HFF-Myc (cell line): ENCODE measurements at regions not wholly inside any gene's neighbourhood (a gene's known extent, or its start where the extent isn't known, plus 50 kb on each side); places are given as distances from the start of the nearest gene placed in this dataset.
A peak's percentile ranks its signal among the peaks of the same experiment; 100 is the strongest.
"Not testable (repeated sequence)": the region's sequence is repeated elsewhere in the genome, so short reads cannot be mapped to it uniquely, and the experiment has no call there.

ENCODE experiments used
- DNase-seq: peaks from one replicate; pipeline ENCODE4 v3.0.0-alpha.2; 2011; ENCODE audit warnings: low read depth; ENCODE audit errors: extremely low read depth
- H3K4me3 ChIP-seq: replicated peaks from 2 replicates; pipeline ENCODE4 v1.5.1; 2011; ENCODE audit warnings: low read depth, mild to moderate bottlenecking, control low read depth, low read length
- TF ChIP-seq, protein P1 (sequence below): IDR thresholded peaks from 2 replicates; pipeline ENCODE4 v1.5.1; 2012; ENCODE audit warnings: mild to moderate bottlenecking, low read depth, low read length, control low read depth; ENCODE audit errors: missing control alignments

- TF ChIP-seq, protein P1, sequence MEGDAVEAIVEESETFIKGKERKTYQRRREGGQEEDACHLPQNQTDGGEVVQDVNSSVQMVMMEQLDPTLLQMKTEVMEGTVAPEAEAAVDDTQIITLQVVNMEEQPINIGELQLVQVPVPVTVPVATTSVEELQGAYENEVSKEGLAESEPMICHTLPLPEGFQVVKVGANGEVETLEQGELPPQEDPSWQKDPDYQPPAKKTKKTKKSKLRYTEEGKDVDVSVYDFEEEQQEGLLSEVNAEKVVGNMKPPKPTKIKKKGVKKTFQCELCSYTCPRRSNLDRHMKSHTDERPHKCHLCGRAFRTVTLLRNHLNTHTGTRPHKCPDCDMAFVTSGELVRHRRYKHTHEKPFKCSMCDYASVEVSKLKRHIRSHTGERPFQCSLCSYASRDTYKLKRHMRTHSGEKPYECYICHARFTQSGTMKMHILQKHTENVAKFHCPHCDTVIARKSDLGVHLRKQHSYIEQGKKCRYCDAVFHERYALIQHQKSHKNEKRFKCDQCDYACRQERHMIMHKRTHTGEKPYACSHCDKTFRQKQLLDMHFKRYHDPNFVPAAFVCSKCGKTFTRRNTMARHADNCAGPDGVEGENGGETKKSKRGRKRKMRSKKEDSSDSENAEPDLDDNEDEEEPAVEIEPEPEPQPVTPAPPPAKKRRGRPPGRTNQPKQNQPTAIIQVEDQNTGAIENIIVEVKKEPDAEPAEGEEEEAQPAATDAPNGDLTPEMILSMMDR = no peak
- H3K4me3 ChIP-seq = no peak overlapping the region
- DNase-seq = peak; percentile 7
These were observed 160.7 kb downstream of the IER5 start for GRCh38 chr1:181249186-181249585.

DNA sequence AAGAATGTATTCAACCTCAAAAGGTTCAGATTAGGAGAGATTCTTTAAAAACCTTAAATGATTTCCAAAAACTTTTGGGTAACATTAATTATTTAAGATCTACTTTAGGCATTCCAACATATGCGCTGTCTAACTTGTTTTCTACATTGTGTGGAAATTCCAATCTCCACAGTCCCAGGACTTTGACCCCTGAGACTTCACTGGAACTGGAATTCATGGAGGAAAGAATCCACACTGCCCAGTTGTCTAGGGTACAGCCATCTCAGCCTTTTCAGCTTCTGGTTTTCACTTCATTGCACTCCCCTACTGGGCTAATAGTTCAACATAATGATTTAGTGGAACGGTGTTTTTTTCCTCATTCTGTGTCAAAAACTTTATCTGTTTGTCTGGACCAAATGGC, 161.5 kb downstream of the IER5 start:
- DNase-seq = no peak
- H3K4me3 ChIP-seq = no peak overlapping the region
- TF ChIP-seq, protein P1 = no peak

GRCh38 chr1:181251001-181251712, 162.7 kb downstream of the IER5 start:
- peak; percentile 24 for DNase-seq
- TF ChIP-seq, protein P1 = no peak

DNA sequence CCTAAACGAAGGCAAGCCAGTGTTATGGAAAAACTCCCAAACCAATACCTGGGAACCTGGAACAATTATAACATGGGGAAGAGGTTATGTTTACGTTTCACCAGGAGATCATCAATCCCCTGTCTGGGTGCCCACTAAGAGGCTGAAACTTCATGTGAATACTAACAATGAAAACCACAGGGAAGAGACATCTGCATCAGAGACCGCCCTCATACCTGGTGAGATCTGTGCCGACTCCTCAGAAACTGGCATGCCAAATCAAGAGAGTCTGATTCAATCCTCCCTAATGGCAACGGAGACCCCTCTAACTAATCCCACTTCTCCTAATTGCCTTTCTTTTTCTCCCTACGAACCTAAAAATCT, 163.2 kb downstream of the IER5 start:
- TF ChIP-seq, protein P1 = no peak
- DNase-seq = no peak

More at GRCh38 chr1:181251001-181251712, 162.7 kb downstream of the IER5 start:
- no peak overlapping the region for H3K4me3 ChIP-seq

DNA sequence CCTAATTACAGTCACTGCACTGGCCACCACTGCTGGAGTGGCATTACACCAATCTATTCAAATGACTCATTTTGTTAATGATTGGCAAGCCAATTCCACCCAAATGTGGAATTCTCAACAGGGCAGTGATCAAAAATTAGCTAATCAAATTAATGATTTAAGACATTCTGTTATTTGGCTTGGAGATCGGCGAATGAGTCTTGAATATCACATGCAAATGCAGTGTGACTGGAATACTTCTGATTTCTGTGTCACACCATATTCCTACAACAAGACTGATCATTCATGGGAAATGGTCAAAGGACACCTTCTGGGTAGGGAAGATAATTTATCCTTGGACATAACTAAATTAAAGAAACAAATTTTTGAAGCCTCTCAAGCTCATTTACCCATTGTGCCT, 165.1 kb downstream of the IER5 start:
- H3K4me3 ChIP-seq, DNase-seq: not testable (repeated sequence)

More for the DNA sequence above, 163.2 kb downstream of the IER5 start:
- no peak overlapping the region for H3K4me3 ChIP-seq

DNA sequence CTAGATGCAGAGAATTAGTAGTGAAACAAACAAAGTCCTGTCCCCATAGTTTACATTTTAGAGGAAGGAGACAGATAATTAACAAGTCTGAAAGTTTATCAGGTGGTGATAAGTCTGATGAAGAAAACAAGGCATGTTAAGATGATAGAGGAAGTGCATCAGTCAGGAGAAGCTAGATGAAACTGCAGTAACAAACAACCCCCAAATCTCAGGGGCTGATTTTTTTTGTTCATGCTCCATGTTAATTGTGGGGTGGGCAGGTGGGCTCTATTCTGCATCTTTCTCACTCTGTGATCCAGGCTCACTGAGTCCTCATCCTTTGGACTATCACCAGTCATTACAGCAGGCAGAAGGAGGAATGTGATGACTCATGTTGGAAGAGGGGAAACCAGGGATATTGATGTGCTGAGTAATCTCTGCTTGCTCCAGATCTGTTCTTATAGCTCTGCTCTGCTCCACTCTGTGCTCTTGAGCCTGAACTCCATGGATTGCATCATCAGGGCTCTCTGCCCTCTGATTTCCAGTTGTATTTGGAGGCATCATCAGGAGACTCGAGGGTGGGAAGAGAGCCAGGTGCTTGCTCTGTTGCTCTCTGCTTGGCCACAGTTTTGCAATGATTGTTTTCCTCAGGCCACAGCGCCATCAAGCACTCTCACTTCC, 166.9 kb downstream of the IER5 start:
- TF ChIP-seq, protein P1 = no peak
- DNase-seq = peak; percentile 87
- H3K4me3 ChIP-seq = no peak overlapping the region

GRCh38 chr1:181257117-181257516, 168.6 kb downstream of the IER5 start:
- TF ChIP-seq, protein P1 = no peak
- no peak overlapping the region for H3K4me3 ChIP-seq
- DNase-seq = no peak
